ENCODE measurements at regions not wholly inside any gene's neighbourhood (a gene's known extent, or its start where the extent isn't known, plus 50 kb on each side); places are given as distances from the start of the nearest gene placed in this dataset.

DNA sequence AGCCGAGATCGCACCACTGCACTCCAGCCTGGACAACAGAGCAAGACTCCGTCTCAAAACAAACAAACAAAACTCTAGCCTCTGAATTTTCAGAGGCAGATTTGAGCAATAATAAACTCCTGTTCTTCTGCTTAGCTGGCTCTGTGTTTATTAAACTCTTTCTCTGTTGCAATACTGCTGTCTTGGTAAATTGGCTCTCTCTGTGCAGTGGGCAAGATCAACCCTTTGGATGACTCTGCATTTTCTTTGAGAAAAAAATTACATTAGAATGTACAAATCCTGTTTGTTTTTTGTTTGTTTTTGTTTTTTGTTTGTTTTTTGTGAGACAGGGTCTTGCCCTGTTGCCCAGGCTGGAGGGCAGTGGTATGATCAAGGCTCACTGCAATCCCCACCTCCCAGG, 75.8 kb upstream of the RPH3AL start:
- POLR2A ChIA-PET = no interaction called here
- BruUV-seq (replicated peaks) = no TSS peak

DNA sequence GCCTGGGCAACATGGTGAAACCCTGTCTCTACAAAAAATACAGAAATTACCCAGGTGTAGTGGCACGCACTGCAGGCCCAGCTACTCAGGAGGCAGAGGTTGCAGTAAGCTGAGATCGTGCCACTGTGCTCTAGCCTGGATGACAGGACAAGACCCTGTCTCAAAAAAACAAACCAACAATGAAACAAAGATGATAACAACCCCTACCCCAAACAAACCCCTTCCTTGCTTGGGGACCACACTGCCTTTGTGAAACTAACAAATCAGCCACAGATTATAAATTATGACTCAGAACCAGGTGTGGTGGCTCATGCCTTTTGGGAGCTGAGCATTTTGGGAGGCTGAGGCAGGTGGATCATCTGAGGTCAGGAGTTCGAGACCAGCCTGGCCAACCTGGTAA, 75.3 kb upstream of the RPH3AL start:
- H3K9me3 ChIP-seq (ENCODE audit: control insufficient read depth, insufficient read depth, low read depth, low read length) = no peaks in the 10 kb centered on the region
- intact Hi-C loops (cut with micrococcal nuclease; ENCODE audit: unreplicated experiment) = no loop called here
- H3K36me3 ChIP-seq (ENCODE audit: control insufficient read depth, insufficient read depth, low read length) = no peaks in the 10 kb centered on the region
- in situ Hi-C loops (cut with HindIII; ENCODE audit: low pct_unique_long_range_greater_than_20kb, low sequenced_read_pairs) = no loop called here
- CTCF ChIA-PET = no interaction called here
- no peaks in the 10 kb centered on the region for H3K4me1 ChIP-seq (ENCODE audit: control insufficient read depth, insufficient read depth, low read length)
- DNase-seq (ENCODE audit: low read depth, low spot score) (no peak), ATAC-seq (no peak)
- no peak overlapping the region for H3K4me3 ChIP-seq (ENCODE audit: low read depth in 2 of 2, low read length in 2 of 2)
- TF ChIP-seq POLR2AphosphoS5 (IDR thresholded peaks at IDR 0.05; ENCODE audit: low read depth, low read length) = no peak
- no peak for TF ChIP-seq SIN3A (IDR thresholded peaks at IDR 0.05; ENCODE audit: borderline replicate concordance, insufficient read depth, low read depth, low read length)
- no peak for TF ChIP-seq TCF7L2 (IDR thresholded peaks at IDR 0.05; ENCODE audit: low read depth, low read length)
- TF ChIP-seq, protein P1, sequence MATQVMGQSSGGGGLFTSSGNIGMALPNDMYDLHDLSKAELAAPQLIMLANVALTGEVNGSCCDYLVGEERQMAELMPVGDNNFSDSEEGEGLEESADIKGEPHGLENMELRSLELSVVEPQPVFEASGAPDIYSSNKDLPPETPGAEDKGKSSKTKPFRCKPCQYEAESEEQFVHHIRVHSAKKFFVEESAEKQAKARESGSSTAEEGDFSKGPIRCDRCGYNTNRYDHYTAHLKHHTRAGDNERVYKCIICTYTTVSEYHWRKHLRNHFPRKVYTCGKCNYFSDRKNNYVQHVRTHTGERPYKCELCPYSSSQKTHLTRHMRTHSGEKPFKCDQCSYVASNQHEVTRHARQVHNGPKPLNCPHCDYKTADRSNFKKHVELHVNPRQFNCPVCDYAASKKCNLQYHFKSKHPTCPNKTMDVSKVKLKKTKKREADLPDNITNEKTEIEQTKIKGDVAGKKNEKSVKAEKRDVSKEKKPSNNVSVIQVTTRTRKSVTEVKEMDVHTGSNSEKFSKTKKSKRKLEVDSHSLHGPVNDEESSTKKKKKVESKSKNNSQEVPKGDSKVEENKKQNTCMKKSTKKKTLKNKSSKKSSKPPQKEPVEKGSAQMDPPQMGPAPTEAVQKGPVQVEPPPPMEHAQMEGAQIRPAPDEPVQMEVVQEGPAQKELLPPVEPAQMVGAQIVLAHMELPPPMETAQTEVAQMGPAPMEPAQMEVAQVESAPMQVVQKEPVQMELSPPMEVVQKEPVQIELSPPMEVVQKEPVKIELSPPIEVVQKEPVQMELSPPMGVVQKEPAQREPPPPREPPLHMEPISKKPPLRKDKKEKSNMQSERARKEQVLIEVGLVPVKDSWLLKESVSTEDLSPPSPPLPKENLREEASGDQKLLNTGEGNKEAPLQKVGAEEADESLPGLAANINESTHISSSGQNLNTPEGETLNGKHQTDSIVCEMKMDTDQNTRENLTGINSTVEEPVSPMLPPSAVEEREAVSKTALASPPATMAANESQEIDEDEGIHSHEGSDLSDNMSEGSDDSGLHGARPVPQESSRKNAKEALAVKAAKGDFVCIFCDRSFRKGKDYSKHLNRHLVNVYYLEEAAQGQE (IDR thresholded peaks at IDR 0.05; ENCODE audit: insufficient read depth in 1 of 2, low read depth in 2 of 2, low read length in 1 of 2) = no peak
- TF ChIP-seq, protein P2, sequence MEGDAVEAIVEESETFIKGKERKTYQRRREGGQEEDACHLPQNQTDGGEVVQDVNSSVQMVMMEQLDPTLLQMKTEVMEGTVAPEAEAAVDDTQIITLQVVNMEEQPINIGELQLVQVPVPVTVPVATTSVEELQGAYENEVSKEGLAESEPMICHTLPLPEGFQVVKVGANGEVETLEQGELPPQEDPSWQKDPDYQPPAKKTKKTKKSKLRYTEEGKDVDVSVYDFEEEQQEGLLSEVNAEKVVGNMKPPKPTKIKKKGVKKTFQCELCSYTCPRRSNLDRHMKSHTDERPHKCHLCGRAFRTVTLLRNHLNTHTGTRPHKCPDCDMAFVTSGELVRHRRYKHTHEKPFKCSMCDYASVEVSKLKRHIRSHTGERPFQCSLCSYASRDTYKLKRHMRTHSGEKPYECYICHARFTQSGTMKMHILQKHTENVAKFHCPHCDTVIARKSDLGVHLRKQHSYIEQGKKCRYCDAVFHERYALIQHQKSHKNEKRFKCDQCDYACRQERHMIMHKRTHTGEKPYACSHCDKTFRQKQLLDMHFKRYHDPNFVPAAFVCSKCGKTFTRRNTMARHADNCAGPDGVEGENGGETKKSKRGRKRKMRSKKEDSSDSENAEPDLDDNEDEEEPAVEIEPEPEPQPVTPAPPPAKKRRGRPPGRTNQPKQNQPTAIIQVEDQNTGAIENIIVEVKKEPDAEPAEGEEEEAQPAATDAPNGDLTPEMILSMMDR (IDR thresholded peaks at IDR 0.05) = no peak
- no peak overlapping the region for H3K27ac ChIP-seq (ENCODE audit: low read length)
- BruUV-seq (replicated peaks) = no TSS peak
- POLR2A ChIA-PET = no interaction called here
- no peaks in the 10 kb centered on the region for H3K27me3 ChIP-seq (ENCODE audit: control insufficient read depth, insufficient read depth, low read length)

More for the DNA sequence above, 75.8 kb upstream of the RPH3AL start:
- intact Hi-C loops (cut with micrococcal nuclease; ENCODE audit: unreplicated experiment) = no loop called here
- Histone ChIP-seq H3K4me3 (ENCODE audit: low read depth in 2 of 2, low read length in 2 of 2) (no peak overlapping the region), H3K27me3 (ENCODE audit: control insufficient read depth, insufficient read depth, low read length) (no peaks in the 10 kb centered on the region), H3K9me3 (ENCODE audit: control insufficient read depth, insufficient read depth, low read depth, low read length) (no peaks in the 10 kb centered on the region), H3K27ac (ENCODE audit: low read length) (no peak overlapping the region), H3K4me1 (ENCODE audit: control insufficient read depth, insufficient read depth, low read length) (no peaks in the 10 kb centered on the region), H3K36me3 (ENCODE audit: control insufficient read depth, insufficient read depth, low read length) (no peaks in the 10 kb centered on the region)
- TF ChIP-seq, protein P2 (IDR thresholded peaks at IDR 0.05) = no peak
- no peak for TF ChIP-seq SIN3A (IDR thresholded peaks at IDR 0.05; ENCODE audit: borderline replicate concordance, insufficient read depth, low read depth, low read length)
- TF ChIP-seq, protein P1 (IDR thresholded peaks at IDR 0.05; ENCODE audit: insufficient read depth in 1 of 2, low read depth in 2 of 2, low read length in 1 of 2) = no peak
- no peak for TF ChIP-seq TCF7L2 (IDR thresholded peaks at IDR 0.05; ENCODE audit: low read depth, low read length)
- no peak for TF ChIP-seq POLR2AphosphoS5 (IDR thresholded peaks at IDR 0.05; ENCODE audit: low read depth, low read length)
- DNase-seq (ENCODE audit: low read depth, low spot score) (no peak), ATAC-seq (no peak)
- in situ Hi-C loops (cut with HindIII; ENCODE audit: low pct_unique_long_range_greater_than_20kb, low sequenced_read_pairs) = no loop called here
- CTCF ChIA-PET = no interaction called here

Measured in Panc1 (cell line).